ENCODE measurements at regions not wholly inside any gene's neighbourhood (a gene's known extent, or its start where the extent isn't known, plus 50 kb on each side); places are given as distances from the start of the nearest gene placed in this dataset.
A peak's percentile ranks its signal among the peaks of the same experiment; 100 is the strongest.
"Not testable (repeated sequence)": the region's sequence is repeated elsewhere in the genome, so short reads cannot be mapped to it uniquely, and the experiment has no call there.

GRCh38 chr6:137808191-137808590, 58.9 kb upstream of the TNFAIP3 start:
- no peak overlapping the region for H3K27ac ChIP-seq
- H3K4me1 ChIP-seq (ENCODE audit: control insufficient read depth in 1 of 2, low read depth in 2 of 2): peaks cover 3 to 21% of the 10 kb centered on the region in 2 donors
- DNase-seq (ENCODE audit: low spot score) (no peak), ATAC-seq (ENCODE audit: insufficient number of reproducible peaks, low FRiP score, low read depth) (no peak)
- no peaks in the 10 kb centered on the region for H3K27me3 ChIP-seq (replicated peaks; ENCODE audit: insufficient read depth)
- TF ChIP-seq CTCF (IDR thresholded peaks at IDR 0.05): no peak
- no peaks in the 10 kb centered on the region for H3K36me3 ChIP-seq
- H3K4me3 ChIP-seq: no peak overlapping the region
- H3K9me3 ChIP-seq: no peaks in the 10 kb centered on the region

GRCh38 chr6:137808836-137809315, 58.2 kb upstream of the TNFAIP3 start:
- H3K27me3 ChIP-seq (replicated peaks; ENCODE audit: insufficient read depth): no peaks in the 10 kb centered on the region
- no peaks in the 10 kb centered on the region for H3K36me3 ChIP-seq
- no peak for TF ChIP-seq CTCF (IDR thresholded peaks at IDR 0.05)
- no peaks in the 10 kb centered on the region for H3K9me3 ChIP-seq
- ATAC-seq (ENCODE audit: insufficient number of reproducible peaks, low FRiP score, low read depth) (no peak), DNase-seq (ENCODE audit: low spot score) (no peak)
- peaks cover 3 to 19% of the 10 kb centered on the region in 2 donors for H3K4me1 ChIP-seq (ENCODE audit: control insufficient read depth in 1 of 2, low read depth in 2 of 2)
- H3K4me3 ChIP-seq: no peak overlapping the region
- H3K27ac ChIP-seq: no peak overlapping the region

- H3K36me3 ChIP-seq; ATAC-seq (ENCODE audit: insufficient number of reproducible peaks, low FRiP score, low read depth); DNase-seq (ENCODE audit: low spot score); H3K9me3 ChIP-seq; H3K4me3 ChIP-seq; H3K4me1 ChIP-seq (ENCODE audit: control insufficient read depth in 1 of 2, low read depth in 2 of 2); H3K27ac ChIP-seq; H3K27me3 ChIP-seq (replicated peaks; ENCODE audit: insufficient read depth): not testable (repeated sequence)
These were observed 57.0 kb upstream of the TNFAIP3 start for GRCh38 chr6:137809895-137810553.

GRCh38 chr6:137810554-137811120, 56.4 kb upstream of the TNFAIP3 start:
- ATAC-seq (ENCODE audit: insufficient number of reproducible peaks, low FRiP score, low read depth) (no peak), DNase-seq (ENCODE audit: low spot score) (no peak)
- Histone ChIP-seq H3K36me3 (no peaks in the 10 kb centered on the region), H3K4me3 (no peak overlapping the region), H3K27ac (no peak overlapping the region), H3K4me1 (ENCODE audit: control insufficient read depth in 1 of 2, low read depth in 2 of 2) (peaks cover 2 to 3% of the 10 kb centered on the region in 2 donors), H3K9me3 (no peaks in the 10 kb centered on the region), H3K27me3 (replicated peaks; ENCODE audit: insufficient read depth) (no peaks in the 10 kb centered on the region)
- TF ChIP-seq CTCF (IDR thresholded peaks at IDR 0.05): no peak

GRCh38 chr6:137811121-137811915, 55.7 kb upstream of the TNFAIP3 start:
- TF ChIP-seq CTCF (IDR thresholded peaks at IDR 0.05): no peak
- no peaks in the 10 kb centered on the region for H3K27me3 ChIP-seq (replicated peaks; ENCODE audit: insufficient read depth)
- H3K4me3 ChIP-seq: peak overlapping the region; percentile 29
- H3K9me3 ChIP-seq: no peaks in the 10 kb centered on the region
- H3K4me1 ChIP-seq (ENCODE audit: control insufficient read depth in 1 of 2, low read depth in 2 of 2): peaks cover 0 to 3% of the 10 kb centered on the region in 2 donors
- H3K36me3 ChIP-seq: no peaks in the 10 kb centered on the region
- ATAC-seq (ENCODE audit: insufficient number of reproducible peaks, low FRiP score, low read depth) (no peak), DNase-seq (ENCODE audit: low spot score) (peak; percentile 26)
- H3K27ac ChIP-seq: peak overlapping the region in 1 of 2 donors; percentile 42

All from thoracic aorta (tissue), 2 donors.